NCI-H526 treated with DMSO at 0.1 percent for 48 hours (cell line): ENCODE measurements at regions not wholly inside any gene's neighbourhood (a gene's known extent, or its start where the extent isn't known, plus 50 kb on each side); places are given as distances from the start of the nearest gene placed in this dataset.
"Not testable (repeated sequence)": the region's sequence is repeated elsewhere in the genome, so short reads cannot be mapped to it uniquely, and the experiment has no call there.

Source experiments
- DNase-seq: peaks from one replicate; lab custom pipeline; 2025; lab: John Stamatoyannopoulos, UW

DNA sequence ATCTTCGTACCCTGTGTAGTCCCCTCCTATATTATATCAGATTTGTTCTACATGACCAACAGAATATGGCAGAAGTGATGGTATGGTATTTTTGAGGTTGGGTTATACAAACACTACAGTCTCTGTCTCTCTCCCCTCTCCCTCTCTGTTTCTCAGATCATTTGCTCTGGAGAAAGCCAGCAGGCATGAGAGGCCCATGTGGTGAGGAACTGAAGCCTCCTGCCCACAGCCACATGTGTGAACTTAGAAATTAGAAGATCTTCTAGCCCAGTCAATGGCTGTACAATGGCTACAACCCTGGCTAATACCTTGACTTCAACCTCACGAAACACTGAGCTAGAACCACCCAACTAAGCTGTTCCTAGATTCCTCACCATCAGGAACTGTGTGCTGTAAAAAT lies 250.6 kb downstream of the SMAD2 start:
- DNase-seq = no peak

GRCh38 chr18:47677952-47678351 lies 252.5 kb downstream of the SMAD2 start:
- DNase-seq = no peak

- DNase-seq = no peak
Observed at GRCh38 chr18:47669815-47670214, 260.6 kb downstream of the SMAD2 start.

- no peak for DNase-seq
Observed at GRCh38 chr18:47658498-47658897, 272.0 kb downstream of the SMAD2 start.

- no peak for DNase-seq
Observed at GRCh38 chr18:47654988-47655387, 275.5 kb downstream of the SMAD2 start.

DNA sequence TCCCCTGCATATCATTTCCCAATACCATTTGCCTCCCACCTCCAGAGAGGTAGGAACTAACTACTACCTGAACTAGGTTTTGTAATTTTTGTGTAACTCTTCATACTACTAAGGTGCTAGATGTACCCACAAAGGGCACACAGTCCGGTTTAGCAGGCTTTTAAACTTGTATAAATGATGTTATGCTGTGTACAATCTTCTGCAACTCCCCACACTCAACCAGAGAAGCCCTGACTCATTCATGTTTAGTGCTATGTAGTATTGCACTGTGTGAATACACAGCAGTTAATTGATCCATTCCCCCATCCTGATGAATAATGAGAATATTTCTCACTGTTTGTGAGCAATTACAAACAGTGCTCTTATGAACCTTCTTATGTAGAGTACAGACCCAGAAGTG lies 285.6 kb downstream of the SMAD2 start:
- DNase-seq = no peak

DNA sequence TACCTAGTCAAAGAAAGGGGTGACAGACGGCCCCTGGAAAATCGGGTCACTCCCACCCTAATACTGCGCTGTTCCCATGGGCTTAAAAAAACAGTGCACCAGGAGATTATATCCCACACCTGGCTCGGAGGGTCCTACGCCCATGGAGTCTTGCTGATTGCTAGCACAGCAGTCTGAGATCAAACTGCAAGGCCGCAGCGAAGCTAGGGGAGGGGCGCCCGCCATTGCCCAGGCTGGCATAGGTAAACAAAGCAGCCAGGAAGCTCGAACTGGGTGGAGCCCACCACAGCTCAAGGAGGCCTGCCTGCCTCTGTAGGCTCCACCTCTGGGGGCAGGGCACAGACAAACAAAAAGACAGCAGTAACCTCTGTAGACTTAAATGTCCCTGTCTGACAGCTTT lies 292.9 kb downstream of the SMAD2 start:
- not testable (repeated sequence) for DNase-seq

DNA sequence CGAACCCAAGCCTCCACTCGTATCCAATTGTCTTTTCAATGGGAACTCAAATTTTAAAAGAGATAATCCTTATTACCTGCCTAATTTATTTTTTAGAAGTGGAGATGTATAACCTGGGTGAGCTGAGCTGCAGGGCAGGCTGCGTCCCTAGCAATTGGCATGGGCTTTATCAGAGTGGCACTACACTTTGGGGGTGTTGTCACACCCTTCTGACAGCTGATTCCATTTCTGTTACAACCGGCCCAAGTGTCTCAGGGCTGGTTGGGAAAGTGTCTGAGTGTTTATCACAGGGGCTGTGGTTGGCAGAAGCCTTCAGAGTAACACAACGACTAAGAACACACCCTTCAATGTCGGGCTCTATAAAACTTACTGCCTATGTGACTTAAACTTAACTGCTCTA lies 295.0 kb downstream of the SMAD2 start:
- DNase-seq = no peak

GRCh38 chr18:47632970-47633635 lies 297.4 kb downstream of the SMAD2 start:
- no peak for DNase-seq

DNA sequence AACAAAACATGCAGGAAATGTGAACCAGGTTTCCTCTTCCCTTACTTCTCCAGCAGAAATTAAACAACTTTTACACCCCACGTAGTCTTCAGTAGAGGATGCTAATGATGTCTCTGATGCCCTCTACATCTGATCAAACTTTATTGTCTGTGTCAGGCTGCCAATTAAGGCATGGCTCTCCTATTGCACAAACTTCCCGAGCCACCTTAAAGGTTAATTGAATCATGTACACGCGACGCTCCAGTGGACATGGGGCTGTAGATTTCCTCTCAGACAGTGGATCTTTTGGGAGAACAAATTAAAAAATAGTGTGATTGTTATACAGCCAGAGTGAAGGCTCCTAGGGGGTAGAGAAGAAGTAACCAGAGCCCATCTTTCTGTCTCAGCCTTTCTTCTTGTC lies 301.6 kb downstream of the SMAD2 start:
- DNase-seq = no peak

- DNase-seq = no peak
Observed at GRCh38 chr18:47628240-47628781, 302.1 kb downstream of the SMAD2 start.

DNA sequence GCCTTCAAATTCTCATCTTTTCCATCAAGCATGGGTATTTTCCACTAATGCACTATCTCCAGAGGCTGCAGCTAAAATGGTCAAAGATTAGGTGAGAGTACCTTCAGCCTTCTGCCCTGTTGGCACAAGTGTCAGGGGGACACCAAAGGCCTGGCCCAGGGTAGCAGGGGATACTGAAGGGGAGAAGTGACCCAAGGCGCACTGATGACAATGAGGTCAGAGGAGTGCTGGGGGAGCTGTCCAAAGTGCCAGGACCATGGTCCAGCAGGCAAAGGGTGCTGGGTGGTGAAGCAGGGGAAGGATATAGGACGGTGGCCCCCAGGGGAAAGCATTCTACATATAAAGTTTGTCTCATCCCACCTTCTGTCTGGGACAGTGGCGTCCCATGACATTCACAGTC lies 303.4 kb downstream of the SMAD2 start:
- DNase-seq = no peak

DNA sequence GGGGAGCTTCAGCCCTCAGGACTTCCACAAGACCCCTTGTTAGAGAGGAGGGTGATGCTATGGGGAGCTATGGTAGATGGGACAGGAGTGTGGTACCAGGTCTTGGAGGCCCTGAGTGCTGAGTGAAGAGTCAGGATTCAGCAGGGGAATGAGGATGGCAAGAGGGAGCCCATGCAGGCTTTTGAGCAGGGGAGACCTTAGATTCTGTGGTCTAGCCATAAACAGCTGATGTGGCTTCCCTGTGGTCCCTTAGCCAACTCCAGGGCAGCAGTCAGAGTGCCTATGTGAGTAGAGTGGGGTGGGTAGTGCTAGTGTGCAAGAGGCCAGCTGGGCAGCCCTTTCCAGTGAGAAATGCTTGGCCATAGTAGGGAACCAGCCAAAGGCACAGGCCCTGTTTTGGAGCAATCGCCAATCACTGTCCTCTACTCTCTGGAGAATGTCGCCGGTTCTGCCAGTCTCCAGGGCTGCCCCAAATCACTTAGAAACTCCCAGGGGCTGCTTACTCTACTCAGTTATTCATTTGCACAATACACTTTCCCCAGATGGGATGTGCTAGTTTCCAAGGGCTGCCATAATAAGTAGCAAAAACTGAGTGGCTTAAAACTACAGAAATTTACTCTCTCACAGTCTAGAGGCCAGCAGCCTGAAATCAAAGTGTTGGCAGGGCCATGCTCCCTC lies 310.5 kb downstream of the SMAD2 start:
- DNase-seq = no peak

DNA sequence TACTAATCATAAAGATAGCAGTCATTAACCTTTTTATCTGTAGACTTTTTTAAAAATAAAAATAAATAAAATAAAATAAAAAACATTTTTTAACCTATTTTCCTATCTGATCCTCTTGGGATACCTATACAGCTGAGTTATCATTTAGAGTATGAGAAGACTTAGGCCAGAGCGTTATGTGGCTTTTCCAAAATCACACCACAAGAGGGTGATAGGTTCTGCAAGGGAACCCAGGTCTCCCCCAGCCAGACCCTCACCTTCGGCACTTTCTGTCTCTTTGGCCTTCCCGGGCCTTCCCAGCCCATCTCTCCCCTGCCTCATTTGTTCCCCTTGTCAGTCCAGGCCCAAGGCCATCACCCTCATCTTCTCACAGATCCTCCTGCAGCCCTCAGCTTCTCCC lies 311.7 kb downstream of the SMAD2 start:
- DNase-seq = no peak

- DNase-seq = no peak
Observed at GRCh38 chr18:47615043-47615442, 315.4 kb downstream of the SMAD2 start.

DNA sequence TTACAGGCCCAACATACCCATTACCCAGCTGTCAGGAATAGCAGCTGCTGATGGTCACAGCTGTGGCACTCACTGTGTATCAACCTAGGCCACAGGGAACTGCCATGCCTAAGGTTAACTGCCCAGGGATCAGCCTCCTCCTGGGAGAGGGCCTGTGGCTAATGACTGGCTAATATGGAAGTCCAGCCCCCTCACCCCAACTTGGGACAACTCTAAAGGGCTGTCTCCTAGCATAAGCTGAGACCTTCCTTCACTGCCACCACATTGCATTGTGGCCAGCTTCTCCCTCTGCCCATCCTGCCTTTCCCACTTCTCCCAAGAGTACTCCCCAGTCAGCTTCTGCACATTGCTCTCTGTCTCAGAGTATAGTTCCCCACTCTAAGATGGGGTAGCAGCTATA lies 316.5 kb downstream of the SMAD2 start:
- no peak for DNase-seq

- no peak for DNase-seq
Observed at GRCh38 chr18:47611649-47612048, 318.8 kb downstream of the SMAD2 start.

GRCh38 chr18:47606526-47606925 lies 323.9 kb downstream of the SMAD2 start:
- DNase-seq = no peak

DNA sequence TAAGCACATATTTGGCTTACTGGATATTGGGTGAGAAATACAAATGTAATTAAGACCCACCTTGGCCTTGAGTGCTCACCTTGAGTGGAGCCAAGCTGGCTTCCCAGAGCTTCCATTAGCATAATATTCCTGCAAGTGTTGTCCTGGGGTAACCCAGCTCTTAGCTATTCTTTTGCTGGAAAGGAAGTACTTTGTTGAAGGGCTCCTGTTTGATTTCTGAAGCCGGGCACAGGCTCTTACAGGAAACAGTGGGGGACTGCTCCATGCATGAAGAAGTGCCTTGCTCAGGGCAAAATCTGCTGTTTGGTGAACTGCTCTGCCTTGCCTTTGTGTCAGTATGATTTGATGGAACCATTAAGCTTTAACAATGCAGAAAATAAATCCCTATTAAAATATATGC lies 325.4 kb downstream of the SMAD2 start:
- DNase-seq = no peak

GRCh38 chr18:47604021-47604420 lies 326.4 kb downstream of the SMAD2 start:
- DNase-seq = no peak

DNA sequence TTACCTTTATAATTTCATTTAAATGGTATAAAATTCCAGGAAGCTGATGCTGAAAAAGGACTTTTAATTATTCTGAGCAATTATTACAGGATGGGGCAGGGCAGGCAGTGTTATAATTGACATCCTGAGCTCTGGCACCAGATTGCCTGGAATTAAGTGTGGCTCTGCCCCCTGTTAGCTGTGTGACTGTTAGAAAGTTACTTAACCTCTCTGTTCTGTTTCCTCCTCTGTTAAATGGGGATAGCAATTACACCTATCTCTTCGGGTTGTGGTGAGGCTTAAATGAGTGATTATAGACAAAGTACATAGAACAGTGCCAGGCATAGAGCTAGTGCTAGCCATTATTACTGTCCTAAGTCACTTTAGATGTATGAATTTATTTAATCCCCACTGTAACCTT lies 327.3 kb downstream of the SMAD2 start:
- DNase-seq = no peak

- DNase-seq = no peak
Observed at GRCh38 chr18:47602273-47602897, 328.1 kb downstream of the SMAD2 start.

DNA sequence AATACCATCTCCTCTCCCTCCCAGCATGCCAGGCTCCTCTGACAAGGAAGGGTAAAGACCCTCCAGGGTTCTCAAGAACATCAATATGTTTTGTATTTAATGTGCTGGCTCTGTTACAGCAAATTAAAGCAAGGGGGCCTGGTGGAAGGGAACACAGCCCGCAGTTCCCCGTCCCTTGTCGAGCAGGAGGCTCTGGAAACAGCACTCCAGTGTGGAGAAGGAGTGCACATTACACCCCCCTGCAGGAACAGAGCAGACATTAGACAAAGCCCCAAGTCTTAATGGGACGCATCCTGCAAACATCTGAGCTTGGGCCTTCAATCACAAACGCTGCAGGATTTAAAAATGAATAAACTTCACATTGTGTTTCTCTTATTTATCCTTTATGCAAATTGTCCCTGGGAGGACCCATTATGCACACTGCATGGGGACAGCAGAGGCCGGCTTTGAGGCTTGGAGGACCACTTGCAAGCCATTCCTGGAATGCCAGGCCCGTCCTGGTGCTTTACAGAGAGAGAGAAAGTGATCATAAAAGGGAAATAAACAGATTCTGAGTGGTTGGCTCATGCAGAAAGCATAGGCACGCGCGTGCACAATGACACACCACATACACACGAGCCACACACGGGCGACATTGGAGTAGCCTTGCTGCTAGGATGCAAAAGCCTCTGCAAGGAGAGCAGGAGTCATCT lies 328.7 kb downstream of the SMAD2 start:
- DNase-seq = no peak
